ENCODE measurements at regions not wholly inside any gene's neighbourhood (a gene's known extent, or its start where the extent isn't known, plus 50 kb on each side); places are given as distances from the start of the nearest gene placed in this dataset.
"Not testable (repeated sequence)": the region's sequence is repeated elsewhere in the genome, so short reads cannot be mapped to it uniquely, and the experiment has no call there.

DNA sequence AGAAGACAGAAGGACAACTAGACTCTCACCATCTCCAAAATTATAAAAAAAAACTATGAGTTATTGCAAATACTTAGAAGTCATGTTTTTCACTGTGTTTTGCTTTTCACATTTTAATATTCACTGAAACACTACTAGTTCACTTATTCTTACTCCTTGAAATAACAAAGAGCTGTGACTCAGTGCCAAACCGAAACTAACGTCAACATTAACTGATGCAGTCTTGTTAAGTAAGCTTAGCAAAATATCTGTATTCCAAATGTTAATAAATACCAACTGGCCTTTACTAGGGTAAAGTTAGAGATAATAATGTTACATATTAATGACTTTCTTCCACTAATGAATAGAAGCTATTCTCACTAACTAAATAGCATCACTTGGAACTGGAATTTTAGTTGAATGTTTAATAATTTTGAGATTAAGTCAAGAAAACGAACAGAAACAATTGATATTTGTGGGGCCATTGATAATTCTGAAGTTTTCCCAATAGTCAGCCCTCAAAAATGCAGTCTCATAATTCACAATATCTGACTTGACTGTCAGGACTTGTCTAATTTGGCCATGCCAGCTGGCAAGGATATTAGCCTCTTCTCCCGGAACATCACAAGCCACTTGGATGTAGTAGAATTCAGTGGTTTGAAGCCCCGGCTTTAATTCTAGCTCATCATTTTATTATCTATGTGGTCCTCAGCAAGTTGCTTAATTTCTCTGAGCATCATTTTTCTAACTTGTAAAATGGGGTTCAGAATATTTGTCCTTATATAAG lies 230.1 kb upstream of the DDI1 start:
- Histone ChIP-seq H3K27ac (peak overlapping the region; percentile 25 to 39), H3K4me3 (no peak overlapping the region)
- TF ChIP-seq, protein P1, sequence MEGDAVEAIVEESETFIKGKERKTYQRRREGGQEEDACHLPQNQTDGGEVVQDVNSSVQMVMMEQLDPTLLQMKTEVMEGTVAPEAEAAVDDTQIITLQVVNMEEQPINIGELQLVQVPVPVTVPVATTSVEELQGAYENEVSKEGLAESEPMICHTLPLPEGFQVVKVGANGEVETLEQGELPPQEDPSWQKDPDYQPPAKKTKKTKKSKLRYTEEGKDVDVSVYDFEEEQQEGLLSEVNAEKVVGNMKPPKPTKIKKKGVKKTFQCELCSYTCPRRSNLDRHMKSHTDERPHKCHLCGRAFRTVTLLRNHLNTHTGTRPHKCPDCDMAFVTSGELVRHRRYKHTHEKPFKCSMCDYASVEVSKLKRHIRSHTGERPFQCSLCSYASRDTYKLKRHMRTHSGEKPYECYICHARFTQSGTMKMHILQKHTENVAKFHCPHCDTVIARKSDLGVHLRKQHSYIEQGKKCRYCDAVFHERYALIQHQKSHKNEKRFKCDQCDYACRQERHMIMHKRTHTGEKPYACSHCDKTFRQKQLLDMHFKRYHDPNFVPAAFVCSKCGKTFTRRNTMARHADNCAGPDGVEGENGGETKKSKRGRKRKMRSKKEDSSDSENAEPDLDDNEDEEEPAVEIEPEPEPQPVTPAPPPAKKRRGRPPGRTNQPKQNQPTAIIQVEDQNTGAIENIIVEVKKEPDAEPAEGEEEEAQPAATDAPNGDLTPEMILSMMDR (IDR thresholded peaks at IDR 0.05), result no peak
- DNase-seq (ENCODE audit: low spot score), result no peak

DNA sequence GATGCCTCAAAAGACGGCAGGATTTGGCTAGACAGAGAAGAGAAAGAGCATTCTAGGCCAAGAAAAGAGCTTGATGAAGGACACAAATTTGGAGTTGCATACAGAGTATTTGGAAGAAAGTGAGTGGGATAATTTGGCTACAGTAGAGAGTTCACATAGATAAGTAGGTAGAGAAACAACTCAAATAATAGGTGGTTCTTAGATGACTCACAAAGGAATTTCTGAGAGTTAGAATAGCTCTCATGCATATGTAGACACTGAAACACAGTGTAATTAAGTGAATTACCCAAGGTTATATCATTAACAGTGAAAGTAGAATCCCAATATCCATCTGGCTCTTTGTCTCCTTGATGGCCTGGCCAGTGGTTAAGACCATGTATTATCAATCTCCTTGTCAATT lies 228.6 kb upstream of the DDI1 start:
- Histone ChIP-seq H3K27ac (peak overlapping the region in 1 of 2 donors; percentile 10), H3K4me3 (no peak overlapping the region)
- TF ChIP-seq, protein P1 (IDR thresholded peaks at IDR 0.05), result no peak
- DNase-seq (ENCODE audit: low spot score), result no peak

DNA sequence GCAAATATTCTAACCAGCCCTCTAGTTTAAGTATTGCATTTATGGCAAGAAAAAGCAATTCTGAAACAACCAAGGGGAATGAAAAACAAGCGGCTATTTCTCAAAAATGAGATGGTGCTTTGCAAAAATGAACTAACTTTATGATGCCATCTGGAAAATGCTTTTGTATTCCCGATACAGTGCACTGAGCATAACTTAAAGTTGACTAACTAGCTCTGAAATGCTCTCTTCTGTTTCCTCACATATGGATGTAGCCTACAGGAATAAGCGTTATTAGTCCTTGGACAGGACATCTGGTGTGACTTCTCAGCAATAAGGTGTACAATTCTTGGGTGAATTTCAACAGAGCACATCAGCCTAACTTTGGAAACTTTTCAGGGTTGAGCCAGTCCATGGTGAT lies 228.2 kb upstream of the DDI1 start:
- TF ChIP-seq, protein P1 (IDR thresholded peaks at IDR 0.05), result no peak
- DNase-seq (ENCODE audit: low spot score), result no peak
- Histone ChIP-seq H3K4me3 (no peak overlapping the region), H3K27ac (peak overlapping the region in 1 of 2 donors; percentile 10)

DNA sequence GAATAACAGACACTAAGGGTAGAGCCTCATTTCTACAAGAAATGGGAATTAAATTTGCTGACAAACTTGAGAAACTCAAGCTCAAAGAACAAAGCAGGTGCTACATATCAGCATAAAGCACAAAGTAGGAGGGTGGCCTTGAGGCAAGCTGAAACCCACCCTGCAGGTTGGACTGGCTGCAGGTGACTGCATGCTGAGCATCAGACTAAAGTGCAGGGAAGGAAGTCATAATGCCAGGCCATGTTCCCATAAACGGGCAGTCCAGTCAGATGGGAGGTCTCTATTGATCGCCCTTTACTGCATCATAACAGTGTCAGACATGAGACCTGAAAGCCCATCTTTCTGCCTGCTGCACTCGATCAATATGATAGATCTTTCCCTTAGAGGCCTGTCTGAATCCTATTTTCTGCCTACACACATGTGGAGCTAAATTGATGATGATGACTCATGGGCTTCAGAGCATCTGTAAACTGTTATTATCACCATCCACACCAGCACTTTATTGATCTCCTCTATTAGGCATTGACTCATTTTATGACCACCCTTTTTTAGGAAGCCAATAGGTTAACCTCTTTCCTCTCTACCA lies 224.5 kb upstream of the DDI1 start:
- no peak overlapping the region for H3K27ac ChIP-seq
- TF ChIP-seq, protein P1 (IDR thresholded peaks at IDR 0.05), result no peak
- no peak for DNase-seq (ENCODE audit: low spot score)
- H3K4me3 ChIP-seq, result no peak overlapping the region

DNA sequence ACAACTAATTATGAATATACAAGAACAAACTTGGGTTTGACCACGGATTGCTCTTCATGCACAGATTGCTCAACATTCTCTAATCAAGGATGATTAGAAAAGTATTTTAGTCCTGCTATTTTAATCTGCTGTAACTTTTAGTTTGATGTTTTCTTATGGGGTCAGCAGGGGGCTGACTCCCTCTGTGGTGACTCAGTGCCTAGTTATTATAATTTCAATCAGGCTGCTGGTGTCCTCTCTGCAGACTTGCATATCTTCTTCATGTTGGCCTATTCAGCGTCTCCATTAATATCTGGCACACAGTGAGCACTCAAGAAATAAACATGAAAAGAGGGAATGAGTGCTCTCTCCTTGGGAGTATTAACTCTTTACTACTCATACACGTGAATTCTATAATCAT lies 223.8 kb upstream of the DDI1 start:
- no peak for DNase-seq (ENCODE audit: low spot score)
- TF ChIP-seq, protein P1 (IDR thresholded peaks at IDR 0.05), result no peak
- Histone ChIP-seq H3K4me3 (no peak overlapping the region), H3K27ac (no peak overlapping the region)

DNA sequence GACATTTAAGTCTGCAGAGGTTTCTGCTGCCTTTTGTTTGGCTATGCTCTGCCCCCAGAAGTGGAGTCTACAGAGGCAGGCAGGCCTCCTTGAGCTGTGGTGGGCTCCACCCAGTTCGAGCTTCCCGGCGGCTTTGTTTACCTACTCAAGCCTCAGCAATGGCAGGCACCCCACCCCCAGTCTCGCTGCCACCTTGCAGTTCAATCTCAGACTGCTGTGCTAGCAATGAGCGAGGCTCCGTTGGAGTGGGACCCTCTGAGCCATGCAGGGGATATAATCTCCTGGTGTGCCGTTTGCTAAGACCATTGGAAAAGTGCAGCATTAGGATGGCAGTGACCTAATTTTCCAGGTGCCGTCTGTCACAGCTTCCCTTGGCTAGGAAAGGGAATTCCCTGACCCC lies 216.1 kb upstream of the DDI1 start:
- H3K4me3 ChIP-seq; H3K27ac ChIP-seq; DNase-seq (ENCODE audit: low spot score): not testable (repeated sequence)

DNA sequence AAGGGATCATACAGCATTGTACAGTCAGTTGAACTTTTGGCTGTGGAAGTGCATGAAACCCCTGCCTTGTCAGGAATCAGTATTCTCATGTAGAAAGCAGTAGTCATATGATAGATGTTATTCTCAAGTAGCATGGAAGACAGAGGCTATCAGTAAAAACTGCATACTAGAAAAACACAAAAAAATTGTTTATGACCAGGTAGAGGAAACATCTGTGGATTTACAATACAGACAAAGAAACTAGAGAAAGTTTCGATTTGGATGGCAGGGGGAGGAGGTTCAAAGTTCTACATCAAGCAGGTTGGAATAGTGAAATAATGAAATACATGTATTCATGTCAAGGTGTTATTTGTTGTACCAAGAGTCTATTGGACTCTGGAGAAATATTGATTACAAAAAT lies 212.3 kb upstream of the DDI1 start:
- Histone ChIP-seq H3K4me3 (no peak overlapping the region), H3K27ac (no peak overlapping the region)
- DNase-seq (ENCODE audit: low spot score), result no peak
- TF ChIP-seq, protein P1 (IDR thresholded peaks at IDR 0.05), result no peak
